ENCODE measurements at regions not wholly inside any gene's neighbourhood (a gene's known extent, or its start where the extent isn't known, plus 50 kb on each side); places are given as distances from the start of the nearest gene placed in this dataset.

- H3K36me3 ChIP-seq = no peaks in the 10 kb centered on the region
- WGBS, 2 donors = 68 to 79% methylated on average over 3 of the region's 3 CpGs
- no peak overlapping the region for H3K27ac ChIP-seq
- no peak for DNase-seq
- intact Hi-C loops (cut with DNase I) = no loop called here
- no peaks in the 10 kb centered on the region for H3K27me3 ChIP-seq
- H3K4me1 ChIP-seq = no peaks in the 10 kb centered on the region
- no peak overlapping the region for H3K4me3 ChIP-seq
- H3K9me3 ChIP-seq = no peaks in the 10 kb centered on the region
- TF ChIP-seq CTCF (IDR thresholded peaks at IDR 0.05) (no peak), POLR2A (IDR thresholded peaks at IDR 0.05) (no peak), POLR2AphosphoS5 (IDR thresholded peaks at IDR 0.05) (no peak), EP300 (IDR thresholded peaks at IDR 0.05) (no peak)
Measured at GRCh38 chr13:104001766-104002165, 935.5 kb upstream of the SLC10A2 start.

- Histone ChIP-seq H3K27ac (no peak overlapping the region), H3K9me3 (no peaks in the 10 kb centered on the region), H3K36me3 (no peaks in the 10 kb centered on the region), H3K27me3 (no peaks in the 10 kb centered on the region), H3K4me1 (no peaks in the 10 kb centered on the region), H3K4me3 (no peak overlapping the region)
- intact Hi-C loops (cut with DNase I) = no loop called here
- no peak for TF ChIP-seq CTCF (IDR thresholded peaks at IDR 0.05)
- no peak for TF ChIP-seq POLR2A (IDR thresholded peaks at IDR 0.05)
- TF ChIP-seq EP300 (IDR thresholded peaks at IDR 0.05) = no peak
- TF ChIP-seq POLR2AphosphoS5 (IDR thresholded peaks at IDR 0.05) = no peak
- WGBS, 2 donors = 49 to 62% methylated on average over 4 of the region's 4 CpGs
- DNase-seq = no peak
Measured at GRCh38 chr13:103996733-103997132, 930.5 kb upstream of the SLC10A2 start.

GRCh38 chr13:103983948-103984347 lies 917.7 kb upstream of the SLC10A2 start:
- Histone ChIP-seq H3K4me1 (no peaks in the 10 kb centered on the region), H3K27ac (no peak overlapping the region), H3K9me3 (no peaks in the 10 kb centered on the region), H3K4me3 (no peak overlapping the region), H3K27me3 (no peaks in the 10 kb centered on the region), H3K36me3 (no peaks in the 10 kb centered on the region)
- no peak for DNase-seq
- 87 to 94% methylated on average over 3 of the region's 3 CpGs for WGBS, 2 donors
- no peak for TF ChIP-seq CTCF (IDR thresholded peaks at IDR 0.05)
- TF ChIP-seq POLR2AphosphoS5 (IDR thresholded peaks at IDR 0.05) = no peak
- TF ChIP-seq POLR2A (IDR thresholded peaks at IDR 0.05) = no peak
- no peak for TF ChIP-seq EP300 (IDR thresholded peaks at IDR 0.05)
- intact Hi-C loops (cut with DNase I) = no loop called here

GRCh38 chr13:103976371-103976770 lies 910.2 kb upstream of the SLC10A2 start:
- Histone ChIP-seq H3K36me3 (no peaks in the 10 kb centered on the region), H3K4me3 (no peak overlapping the region), H3K4me1 (no peaks in the 10 kb centered on the region), H3K27me3 (no peaks in the 10 kb centered on the region), H3K27ac (no peak overlapping the region), H3K9me3 (no peaks in the 10 kb centered on the region)
- TF ChIP-seq CTCF (IDR thresholded peaks at IDR 0.05) (no peak), EP300 (IDR thresholded peaks at IDR 0.05) (no peak), POLR2A (IDR thresholded peaks at IDR 0.05) (no peak), POLR2AphosphoS5 (IDR thresholded peaks at IDR 0.05) (no peak)
- WGBS, 2 donors = 79 to 95% methylated on average over 1 of the region's 1 CpG
- intact Hi-C loops (cut with DNase I) = no loop called here
- no peak for DNase-seq

- Histone ChIP-seq H3K4me1 (no peaks in the 10 kb centered on the region), H3K27ac (no peak overlapping the region), H3K36me3 (no peaks in the 10 kb centered on the region), H3K27me3 (no peaks in the 10 kb centered on the region), H3K4me3 (no peak overlapping the region), H3K9me3 (no peaks in the 10 kb centered on the region)
- intact Hi-C loops (cut with DNase I) = no loop called here
- DNase-seq = no peak
- TF ChIP-seq POLR2AphosphoS5 (IDR thresholded peaks at IDR 0.05) (no peak), EP300 (IDR thresholded peaks at IDR 0.05) (no peak), POLR2A (IDR thresholded peaks at IDR 0.05) (no peak), CTCF (IDR thresholded peaks at IDR 0.05) (no peak)
- 84 to 89% methylated on average over 1 of the region's 1 CpG for WGBS, 2 donors
Measured at GRCh38 chr13:103973740-103974139, 907.5 kb upstream of the SLC10A2 start.
